Esophagus squamous epithelium (tissue), 5 donors: ENCODE measurements at regions not wholly inside any gene's neighbourhood (a gene's known extent, or its start where the extent isn't known, plus 50 kb on each side); places are given as distances from the start of the nearest gene placed in this dataset.
"Not testable (repeated sequence)": the region's sequence is repeated elsewhere in the genome, so short reads cannot be mapped to it uniquely, and the experiment has no call there.

Source experiments
- DNase-seq: peaks from one replicate; lab custom pipeline; 2025; lab: John Stamatoyannopoulos, UW
- H3K27ac ChIP-seq, 4 donors: fragments of 200-600 bp; sonication (generic); one replicate each; pipeline ENCODE4 v1.5.1; 2016 to 2019; ENCODE audit warnings: mild to moderate bottlenecking in 1 of 4
- H3K27me3 ChIP-seq, 4 donors: fragments of 200-600 bp; sonication (generic); 1 replicate in 3 of 4; 2 replicates in 1 of 4; pipeline versions ENCODE4 v1.5.1 to v1.6.0; 2017 to 2021; ENCODE audit warnings: antibody characterized with exemption in 1 of 4
- H3K36me3 ChIP-seq, 3 donors: fragments of 200-600 bp; sonication (generic); one replicate each; pipeline ENCODE4 v1.5.1; 2016 to 2019
- H3K4me1 ChIP-seq, 3 donors: fragments of 200-600 bp; sonication (generic); one replicate each; pipeline ENCODE4 v1.5.1; 2017 to 2019
- H3K4me3 ChIP-seq, 4 donors: fragments of 200-600 bp; sonication (generic); 1 replicate in 3 of 4; 2 replicates in 1 of 4; pipeline ENCODE4 v1.5.1; 2016 to 2019; ENCODE audit warnings: mild to moderate bottlenecking in 2 of 4, moderate library complexity in 1 of 4
- H3K9me3 ChIP-seq, 3 donors: fragments of 200-600 bp; sonication (generic); one replicate each; pipeline ENCODE4 v1.5.1; 2016 to 2019
- POLR2A ChIP-seq, 4 donors: fragments of 450-650 bp; IDR thresholded peaks; one replicate each; pipeline ENCODE4 v1.6.1; 2017; ENCODE audit warnings: antibody characterized with exemption in 4 of 4, mild to moderate bottlenecking in 4 of 4, moderate library complexity in 3 of 4
- WGBS, 2 donors: methylation state at CpG; one replicate each; pipeline ENCODE4 v1.1.5; 2018; 5-methylcytosine and 5-hydroxymethylcytosine counted together
- intact Hi-C: fragments of 100-400 bp; cut with DNase I; formaldehyde crosslinking; loops from one replicate; pipeline ENCODE4 v1.15.0; 2022
- TF ChIP-seq, protein P1 (sequence below), 6 experiments: fragments of 450-650 bp in 4 of 6; fragments of 200-600 bp in 2 of 6; sonication (generic) in 2 of 6; IDR thresholded peaks; one replicate each; pipeline ENCODE4 v1.5.1; 2016 to 2019; ENCODE audit warnings: antibody characterized with exemption in 6 of 6, mild to moderate bottlenecking in 4 of 6, moderate library complexity in 4 of 6
- donor health status: DM: yes; HTN: yes; CAD: no.

GRCh38 chr5:63743096-63743798, 219.0 kb downstream of the HTR1A start:
- DNase-seq = no peak
- no peaks in the 10 kb centered on the region for H3K36me3 ChIP-seq
- H3K4me3 ChIP-seq = no peak overlapping the region
- H3K9me3 ChIP-seq = peaks cover 0 to 8% (median 0%) of the 10 kb centered on the region in 3 donors
- intact Hi-C loops = no loop called here
- TF ChIP-seq POLR2A (IDR thresholded peaks at IDR 0.05) = no peak
- TF ChIP-seq, protein P1, sequence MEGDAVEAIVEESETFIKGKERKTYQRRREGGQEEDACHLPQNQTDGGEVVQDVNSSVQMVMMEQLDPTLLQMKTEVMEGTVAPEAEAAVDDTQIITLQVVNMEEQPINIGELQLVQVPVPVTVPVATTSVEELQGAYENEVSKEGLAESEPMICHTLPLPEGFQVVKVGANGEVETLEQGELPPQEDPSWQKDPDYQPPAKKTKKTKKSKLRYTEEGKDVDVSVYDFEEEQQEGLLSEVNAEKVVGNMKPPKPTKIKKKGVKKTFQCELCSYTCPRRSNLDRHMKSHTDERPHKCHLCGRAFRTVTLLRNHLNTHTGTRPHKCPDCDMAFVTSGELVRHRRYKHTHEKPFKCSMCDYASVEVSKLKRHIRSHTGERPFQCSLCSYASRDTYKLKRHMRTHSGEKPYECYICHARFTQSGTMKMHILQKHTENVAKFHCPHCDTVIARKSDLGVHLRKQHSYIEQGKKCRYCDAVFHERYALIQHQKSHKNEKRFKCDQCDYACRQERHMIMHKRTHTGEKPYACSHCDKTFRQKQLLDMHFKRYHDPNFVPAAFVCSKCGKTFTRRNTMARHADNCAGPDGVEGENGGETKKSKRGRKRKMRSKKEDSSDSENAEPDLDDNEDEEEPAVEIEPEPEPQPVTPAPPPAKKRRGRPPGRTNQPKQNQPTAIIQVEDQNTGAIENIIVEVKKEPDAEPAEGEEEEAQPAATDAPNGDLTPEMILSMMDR (IDR thresholded peaks at IDR 0.05) = no peak
- WGBS, 2 donors = 33 to 86% methylated on average over 1 of the region's 1 CpG
- no peaks in the 10 kb centered on the region for H3K27me3 ChIP-seq
- no peak overlapping the region for H3K27ac ChIP-seq
- no peaks in the 10 kb centered on the region for H3K4me1 ChIP-seq

- H3K27ac ChIP-seq, H3K27me3 ChIP-seq, H3K9me3 ChIP-seq, intact Hi-C loops, H3K4me3 ChIP-seq, H3K36me3 ChIP-seq, H3K4me1 ChIP-seq, DNase-seq: not testable (repeated sequence)
- WGBS, 2 donors = 70 to 74% methylated on average over 5 of the region's 5 CpGs
Observed at GRCh38 chr5:63732880-63733279, 229.4 kb downstream of the HTR1A start.

DNA sequence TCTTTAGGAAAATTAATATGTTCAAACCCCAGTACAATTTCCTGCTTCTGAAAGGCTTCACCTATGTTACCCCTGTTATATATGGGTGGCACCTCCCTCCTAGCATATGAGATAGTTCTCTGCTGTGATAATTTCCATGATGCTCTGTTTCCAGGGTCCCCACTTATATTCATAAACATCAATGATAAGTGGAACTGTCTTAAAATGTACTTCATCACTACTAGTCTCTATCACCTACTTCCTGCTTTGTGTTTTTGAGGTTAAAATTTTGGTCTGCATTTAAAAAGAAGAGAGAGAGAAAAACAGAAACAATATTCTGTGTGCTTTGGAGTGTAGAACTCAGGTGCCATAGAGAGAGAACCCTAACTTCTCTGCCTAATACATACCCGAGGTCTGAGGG, 234.7 kb downstream of the HTR1A start:
- H3K9me3 ChIP-seq = no peaks in the 10 kb centered on the region
- no peaks in the 10 kb centered on the region for H3K27me3 ChIP-seq
- H3K27ac ChIP-seq = no peak overlapping the region
- DNase-seq = no peak
- TF ChIP-seq, protein P1 (IDR thresholded peaks at IDR 0.05) = no peak
- no peak for TF ChIP-seq POLR2A (IDR thresholded peaks at IDR 0.05)
- 14 to 32% methylated on average over 1 of the region's 1 CpG for WGBS, 2 donors
- no peaks in the 10 kb centered on the region for H3K4me1 ChIP-seq
- no peak overlapping the region for H3K4me3 ChIP-seq
- no peaks in the 10 kb centered on the region for H3K36me3 ChIP-seq
- intact Hi-C loops = no loop called here

DNA sequence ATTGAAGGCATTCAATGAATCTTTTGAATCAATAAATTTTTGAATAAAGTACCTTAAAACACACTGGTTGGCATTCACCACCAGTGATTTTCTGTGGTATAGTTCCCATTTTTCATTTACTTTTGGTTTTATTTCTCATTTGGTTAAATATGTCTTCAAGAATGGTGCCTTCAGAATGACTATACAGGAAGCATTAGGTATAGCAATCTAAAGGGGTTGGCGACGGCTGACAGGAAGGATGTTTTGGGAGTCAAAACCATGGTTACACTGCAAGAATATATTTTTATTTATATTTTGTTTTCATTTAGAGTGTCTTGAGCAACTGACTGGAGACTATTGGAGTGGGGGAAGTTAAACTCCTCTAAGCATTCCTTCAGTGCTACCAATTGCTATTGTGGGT, 235.7 kb downstream of the HTR1A start:
- Histone ChIP-seq H3K36me3 (no peaks in the 10 kb centered on the region), H3K27ac (no peak overlapping the region), H3K4me3 (no peak overlapping the region), H3K27me3 (no peaks in the 10 kb centered on the region), H3K9me3 (no peaks in the 10 kb centered on the region), H3K4me1 (no peaks in the 10 kb centered on the region)
- no peak for TF ChIP-seq POLR2A (IDR thresholded peaks at IDR 0.05)
- TF ChIP-seq, protein P1 (IDR thresholded peaks at IDR 0.05) = no peak
- intact Hi-C loops = no loop called here
- no peak for DNase-seq
- 63 to 67% methylated on average over 2 of the region's 2 CpGs for WGBS, 2 donors

DNA sequence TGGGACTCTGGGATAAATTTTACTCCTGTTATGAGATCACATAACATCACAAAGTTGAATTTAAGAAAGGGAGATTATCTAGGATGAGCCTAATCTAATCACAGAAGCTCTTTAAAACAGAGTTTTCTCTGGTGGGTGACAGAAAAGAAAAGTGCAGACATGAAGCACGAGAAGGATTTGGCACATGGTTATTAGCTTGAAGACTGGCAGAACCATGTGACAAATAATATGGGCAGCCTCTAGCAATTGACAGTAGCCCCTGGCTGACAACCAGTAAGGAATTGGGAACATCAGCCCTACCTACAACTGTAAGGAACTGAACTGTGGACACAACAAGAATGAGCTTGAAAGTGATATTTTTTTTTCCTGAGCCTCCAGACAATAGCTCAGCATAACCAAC, 243.1 kb downstream of the HTR1A start:
- Histone ChIP-seq H3K4me1 (no peaks in the 10 kb centered on the region), H3K27ac (no peak overlapping the region), H3K4me3 (no peak overlapping the region), H3K27me3 (no peaks in the 10 kb centered on the region), H3K9me3 (no peaks in the 10 kb centered on the region), H3K36me3 (no peaks in the 10 kb centered on the region)
- TF ChIP-seq POLR2A (IDR thresholded peaks at IDR 0.05) = no peak
- TF ChIP-seq, protein P1 (IDR thresholded peaks at IDR 0.05) = no peak
- no peak for DNase-seq
- WGBS, 2 donors = 45 to 56% methylated on average over 1 of the region's 1 CpG
- intact Hi-C loops = no loop called here
